ENCODE measurements at regions not wholly inside any gene's neighbourhood (a gene's known extent, or its start where the extent isn't known, plus 50 kb on each side); places are given as distances from the start of the nearest gene placed in this dataset.

DNA sequence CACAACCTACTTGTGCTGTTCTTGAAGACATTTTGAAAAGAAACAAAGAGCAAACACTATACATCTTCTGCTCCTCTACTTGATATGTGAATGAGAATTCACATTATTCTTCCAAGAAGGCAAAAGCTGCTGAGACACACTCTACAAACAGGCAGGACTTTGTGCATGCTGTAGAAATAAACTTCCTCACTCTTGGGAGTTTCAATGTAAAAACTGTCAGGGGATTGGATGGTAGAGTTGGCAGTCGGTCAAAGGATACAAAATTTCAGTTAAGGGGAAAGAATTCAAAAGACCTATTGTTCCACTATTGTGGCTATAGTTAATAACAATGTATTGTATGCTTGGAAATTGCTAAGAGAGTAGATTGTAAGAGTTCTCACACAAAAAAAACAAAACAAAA, 196.3 kb downstream of the MC4R start (continued):
- TF ChIP-seq EP300 (IDR thresholded peaks at IDR 0.05; ENCODE audit: borderline replicate concordance in 1 of 2, low read depth in 2 of 2, low read length in 2 of 2) (no peak), SIX5 (IDR thresholded peaks at IDR 0.05; ENCODE audit: low read depth, low read length) (no peak), BCL11A (IDR thresholded peaks at IDR 0.05; ENCODE audit: low read depth in 2 of 2, low read length in 2 of 2) (no peak)

All from H1 (cell line).